Heart left ventricle (tissue), 16 donors: ENCODE measurements at regions not wholly inside any gene's neighbourhood (a gene's known extent, or its start where the extent isn't known, plus 50 kb on each side); places are given as distances from the start of the nearest gene placed in this dataset.
"Not testable (repeated sequence)": the region's sequence is repeated elsewhere in the genome, so short reads cannot be mapped to it uniquely, and the experiment has no call there.

Experiments
- ATAC-seq, 4 donors: fragments of 200-7000 bp; cut with Tn5 transposase; one replicate each; pipeline ENCODE4 v1.9.1; 2020 to 2022; ENCODE audit warnings: moderate library complexity in 4 of 4, mild to moderate bottlenecking in 3 of 4, moderate number of reproducible peaks in 1 of 4
- DNase-seq, 5 donors: peaks; one replicate each; pipeline ENCODE4 v3.0.0-alpha.2; 2020
- H3K27ac ChIP-seq, 12 donors: fragments of 200-600 bp; sonication (generic) in 4 of 12; one replicate each; pipeline versions ENCODE4 v1.5.0 to v1.8.0; 2016 to 2022; ENCODE audit warnings: mild to moderate bottlenecking in 2 of 12
- H3K27me3 ChIP-seq, 9 donors: fragments of 200-600 bp; sonication (generic) in 2 of 9; one replicate each; pipeline versions ENCODE4 v1.5.1 to v1.8.0; 2016 to 2022; ENCODE audit warnings: mild to moderate bottlenecking in 3 of 9
- H3K36me3 ChIP-seq, 9 donors: fragments of 200-600 bp; sonication (generic) in 2 of 9; one replicate each; pipeline versions ENCODE4 v1.5.0 to v1.8.0; 2018 to 2022; ENCODE audit warnings: mild to moderate bottlenecking in 2 of 9
- H3K4me1 ChIP-seq, 12 donors: fragments of 200-600 bp; sonication (generic) in 4 of 12; one replicate each; pipeline versions ENCODE4 v1.5.0 to v1.8.0; 2016 to 2022; ENCODE audit warnings: mild to moderate bottlenecking in 3 of 12
- H3K4me3 ChIP-seq, 12 donors: fragments of 200-600 bp; sonication (generic) in 4 of 12; one replicate each; pipeline versions ENCODE4 v1.5.0 to v1.8.0; 2017 to 2022; ENCODE audit warnings: mild to moderate bottlenecking in 9 of 12, moderate library complexity in 4 of 12
- H3K9me3 ChIP-seq, 12 donors: fragments of 200-600 bp; sonication (generic) in 4 of 12; one replicate each; pipeline versions ENCODE4 v1.5.0 to v1.8.0; 2016 to 2022; ENCODE audit warnings: mild to moderate bottlenecking in 1 of 12
- CTCF ChIP-seq, 12 donors: fragments of 200-600 bp; sonication (generic) in 4 of 12; IDR thresholded peaks; one replicate each; pipeline versions ENCODE4 v1.5.0 to v1.8.0; 2018 to 2022; ENCODE audit warnings: antibody characterized with exemption in 12 of 12, mild to moderate bottlenecking in 5 of 12
- POLR2A ChIP-seq, 2 donors: fragments of 450-650 bp; IDR thresholded peaks; one replicate each; pipeline ENCODE4 v1.6.1; 2017; ENCODE audit warnings: antibody characterized with exemption in 2 of 2, mild to moderate bottlenecking in 2 of 2, moderate library complexity in 2 of 2
- WGBS, 4 donors: extraction: QIAGEN DNeasy Blood & Tissue Kit in 2 of 4; methylation state at CpG; one replicate each; pipeline versions ENCODE4 v1.1.5 to v1.1.7; 2013 to 2018; 5-methylcytosine and 5-hydroxymethylcytosine counted together
- intact Hi-C, 10 donors: fragments of 100-400 bp; cut with DNase I; formaldehyde crosslinking; loops; one replicate each; pipeline versions ENCODE4 v1.11.1 to v1.14.2; 2022
- donor health status: ischemic (EF 13 %, LVEDD 7.1; RV severe dilation, severe dysfunction).
- donor health status: healthy with polysubstance abuse.
- donor health status: DM: no; HTN: yes; CAD: no.
- donor health status: DM: no; HTN: no; CAD: no.
- donor health status: ischemic (EF 25% LVEDD 6.9; RV normal size, moderate dysfunction).
- donor health status: ischemic (EF 25% LVEDD 5.7; RV mildly dilated, moderate dysfunction).
- donor health status: healthy.
- donor health status: DM: yes; HTN: yes; CAD: no.
- donor health status: ischemic (EF 35%, LVEDD 5.7; RV mildly dilated, moderate dysfunction).
- donor health status: nonischemic (EF 11% LVEDD 7.7; RV severe dilation, severe dysfunction).
- donor health status: DM: yes; HTN: yes; CAD: no.
- donor health status: PGD.
- donor health status: ischemic (EF 29% LVEDD 5.4; RV normal size, mild dysfunction).
- donor health status: nonischemic (EF 23%, LVEDD 6.1; RV moderate dilation, normal function).

- Histone ChIP-seq H3K36me3 (no peaks in the 10 kb centered on the region), H3K9me3 (peaks cover 0 to 11% (median 0%) of the 10 kb centered on the region in 12 donors), H3K4me1 (peaks cover 0 to 31% (median 15%) of the 10 kb centered on the region in 12 donors), H3K27me3 (no peaks in the 10 kb centered on the region), H3K27ac (no peak overlapping the region), H3K4me3 (no peak overlapping the region)
- intact Hi-C loops = loop anchor here in 6 of 10 donors (10.0 kb wide), 4 partner anchors 106 to 336 kb away; no protein-coding TSS in a partner anchor
- TF ChIP-seq CTCF (IDR thresholded peaks at IDR 0.05) (no peak), POLR2A (IDR thresholded peaks at IDR 0.05) (no peak)
- DNase-seq = no peak
- WGBS, 4 donors = 92 to 98% (median 97%) methylated on average over 28 to 36 of the region's 36 CpGs; no CpG with 5 or more reads in 1 of the 4 donors
- peak in 1 of 4 donors; percentile 14 for ATAC-seq
Observed at GRCh38 chr3:69660631-69661030, 78.6 kb upstream of the MITF start.

- Histone ChIP-seq H3K27ac (no peak overlapping the region), H3K27me3 (no peaks in the 10 kb centered on the region), H3K4me3 (no peak overlapping the region), H3K4me1 (peaks cover 0 to 18% (median 5%) of the 10 kb centered on the region in 12 donors), H3K9me3 (peaks cover 0 to 11% (median 0%) of the 10 kb centered on the region in 12 donors), H3K36me3 (no peaks in the 10 kb centered on the region)
- no peak for DNase-seq
- TF ChIP-seq POLR2A (IDR thresholded peaks at IDR 0.05) (no peak), CTCF (IDR thresholded peaks at IDR 0.05) (no peak)
- intact Hi-C loops = loop anchor here in 1 of 10 donors (10.0 kb wide), 1 partner anchor 105 kb away; no protein-coding TSS in a partner anchor
- ATAC-seq = peak in 2 of 4 donors; percentile 28 to 31
- 54 to 65% (median 60%) methylated on average over 9 of the region's 9 CpGs for WGBS, 4 donors
Observed at GRCh38 chr3:69659180-69659910, 79.9 kb upstream of the MITF start.

- H3K36me3 ChIP-seq = no peaks in the 10 kb centered on the region
- DNase-seq (no peak), ATAC-seq (no peak)
- peaks cover 0 to 11% (median 0%) of the 10 kb centered on the region in 12 donors for H3K4me1 ChIP-seq
- TF ChIP-seq POLR2A (IDR thresholded peaks at IDR 0.05) = no peak
- WGBS, 4 donors = 24 to 33% (median 27%) methylated on average over 4 of the region's 4 CpGs
- no peak overlapping the region for H3K27ac ChIP-seq
- H3K9me3 ChIP-seq = peaks cover 0 to 11% (median 0%) of the 10 kb centered on the region in 12 donors
- intact Hi-C loops = loop anchor here in 1 of 10 donors (10.0 kb wide), 1 partner anchor 104 kb away; no protein-coding TSS in a partner anchor
- no peaks in the 10 kb centered on the region for H3K27me3 ChIP-seq
- no peak overlapping the region for H3K4me3 ChIP-seq
Observed at GRCh38 chr3:69658514-69659140, 80.6 kb upstream of the MITF start.

GRCh38 chr3:69657030-69657429 lies 82.2 kb upstream of the MITF start:
- DNase-seq, H3K36me3 ChIP-seq, H3K27ac ChIP-seq, H3K4me1 ChIP-seq, H3K4me3 ChIP-seq, ATAC-seq, H3K27me3 ChIP-seq: not testable (repeated sequence)
- 93 to 97% (median 96%) methylated on average over 3 of the region's 3 CpGs for WGBS, 4 donors
- peaks cover 0 to 11% (median 0%) of the 10 kb centered on the region in 12 donors for H3K9me3 ChIP-seq
- intact Hi-C loops = loop anchor here in 1 of 10 donors (10.0 kb wide), 1 partner anchor 102 kb away; no protein-coding TSS in a partner anchor

- DNase-seq = no peak
- intact Hi-C loops = loop anchor here in 1 of 10 donors (10.0 kb wide), 1 partner anchor 97 kb away; no protein-coding TSS in a partner anchor
- no peaks in the 10 kb centered on the region for H3K27me3 ChIP-seq
- no peak overlapping the region for H3K4me3 ChIP-seq
- H3K9me3 ChIP-seq = no peaks in the 10 kb centered on the region
- H3K4me1 ChIP-seq = peaks cover 0 to 32% (median 16%) of the 10 kb centered on the region in 12 donors
- no peaks in the 10 kb centered on the region for H3K36me3 ChIP-seq
- no peak overlapping the region for H3K27ac ChIP-seq
- ATAC-seq = no peak
- WGBS, 4 donors = 93 to 95% (median 93%) methylated on average over 3 of the region's 3 CpGs
- no peak for TF ChIP-seq CTCF (IDR thresholded peaks at IDR 0.05)
- no peak for TF ChIP-seq POLR2A (IDR thresholded peaks at IDR 0.05)
Observed at GRCh38 chr3:69651765-69652164, 87.5 kb upstream of the MITF start.
